Common myeloid progenitor, CD34-positive (primary cell): ENCODE measurements at regions not wholly inside any gene's neighbourhood (a gene's known extent, or its start where the extent isn't known, plus 50 kb on each side); places are given as distances from the start of the nearest gene placed in this dataset.

Experiments used
- CTCF ChIA-PET: fragments of 350-600 bp; sonication (Branson Sonifier 250); formaldehyde crosslinking; loops from one replicate; lab custom pipeline; 2021; ENCODE audit warnings: antibody characterized with exemption; lab: Charles Lee
- POLR2A ChIA-PET: fragments of 350-600 bp; sonication (Branson Sonifier 250); formaldehyde crosslinking; loops from one replicate; lab custom pipeline; 2021; ENCODE audit warnings: antibody characterized with exemption; lab: Charles Lee
- DNase-seq, 3 donors: peaks; one replicate each; pipeline versions ENCODE4 v3.0.0 to v3.0.0-alpha.2; 2013
- H3K27ac ChIP-seq, 2 experiments: 1 replicate in 1 of 2; 2 replicates in 1 of 2; pipeline ENCODE4 v1.7.0; 2013; ENCODE audit warnings: inconsistent platforms in 2 of 2, low read length in 2 of 2, mild to moderate bottlenecking in 2 of 2, low read depth in 1 of 2, moderate library complexity in 1 of 2; ENCODE audit not compliant: severe bottlenecking in 2 of 2, insufficient read depth in 1 of 2, poor library complexity in 1 of 2
- H3K27me3 ChIP-seq, 5 experiments: replicated peaks in 2 of 5; 1 replicate in 3 of 5; 2 replicates in 2 of 5; pipeline versions ENCODE4 v1.6.1 to v1.7.0; 2013; ENCODE audit warnings: low read length in 4 of 5, mild to moderate bottlenecking in 2 of 5, moderate library complexity in 2 of 5, inconsistent platforms in 1 of 5; ENCODE audit not compliant: insufficient read depth in 5 of 5, control insufficient read depth in 4 of 5
- H3K36me3 ChIP-seq, 4 experiments: 1 replicate in 2 of 4; 2 replicates in 2 of 4; pipeline versions ENCODE4 v1.6.1 to v1.7.0; 2013; ENCODE audit warnings: low read length in 3 of 4, control low read depth in 1 of 4, mild to moderate bottlenecking in 1 of 4; ENCODE audit not compliant: control insufficient read depth in 4 of 4, insufficient read depth in 4 of 4
- H3K4me1 ChIP-seq, 4 experiments: 1 replicate in 3 of 4; 2 replicates in 1 of 4; pipeline versions ENCODE4 v1.6.1 to v1.7.1; 2013; ENCODE audit warnings: low read length in 3 of 4, mild to moderate bottlenecking in 3 of 4, control low read depth in 1 of 4, inconsistent platforms in 1 of 4, moderate library complexity in 1 of 4; ENCODE audit not compliant: control insufficient read depth in 4 of 4, insufficient read depth in 4 of 4; ENCODE audit errors: control extremely low read depth in 1 of 4
- H3K4me3 ChIP-seq, 7 experiments: 1 replicate in 4 of 7; 2 replicates in 3 of 7; pipeline versions ENCODE4 v1.5.1 to v1.7.0; 2013; ENCODE audit warnings: mild to moderate bottlenecking in 7 of 7, low read length in 6 of 7, moderate library complexity in 6 of 7, inconsistent platforms in 2 of 7, low read depth in 2 of 7, control low read depth in 1 of 7; ENCODE audit not compliant: insufficient read depth in 4 of 7, control insufficient read depth in 1 of 7; ENCODE audit errors: extremely low read depth in 1 of 7
- H3K9me3 ChIP-seq, 5 experiments: 1 replicate in 4 of 5; 2 replicates in 1 of 5; pipeline versions ENCODE4 v1.6.1 to v1.7.1; 2013; ENCODE audit warnings: low read length in 4 of 5, mild to moderate bottlenecking in 2 of 5, inconsistent platforms in 1 of 5, low read depth in 1 of 5, moderate library complexity in 1 of 5; ENCODE audit not compliant: control insufficient read depth in 4 of 5, insufficient read depth in 2 of 5; ENCODE audit errors: control extremely low read depth in 1 of 5
- WGBS: methylation state at CpG from one replicate; pipeline ENCODE4 v1.1.5; 2013; ENCODE audit not compliant: insufficient coverage; 5-methylcytosine and 5-hydroxymethylcytosine counted together

GRCh38 chr5:166709691-166710090 lies 1581.8 kb upstream of the WWC1 start:
- no peaks in the 10 kb centered on the region for H3K36me3 ChIP-seq
- H3K4me3 ChIP-seq: no peak overlapping the region
- H3K9me3 ChIP-seq: peaks cover 0 to 2% (median 0%) of the 10 kb centered on the region in 5 experiments
- H3K4me1 ChIP-seq: no peaks in the 10 kb centered on the region
- WGBS: 100% methylated on average over 1 of the region's 1 CpG
- ChIA-PET CTCF (no interaction called here), POLR2A (no interaction called here)
- H3K27ac ChIP-seq: no peak overlapping the region
- H3K27me3 ChIP-seq: no peaks in the 10 kb centered on the region
- no peak for DNase-seq

GRCh38 chr5:166710271-166710670 lies 1581.2 kb upstream of the WWC1 start:
- Histone ChIP-seq H3K4me1 (no peaks in the 10 kb centered on the region), H3K4me3 (no peak overlapping the region), H3K27ac (no peak overlapping the region), H3K27me3 (no peaks in the 10 kb centered on the region), H3K36me3 (no peaks in the 10 kb centered on the region), H3K9me3 (peaks cover 0 to 2% (median 0%) of the 10 kb centered on the region in 5 experiments)
- POLR2A ChIA-PET: no interaction called here
- no peak for DNase-seq
- CTCF ChIA-PET: no interaction called here
- WGBS: 100% methylated on average over 1 of the region's 2 CpGs

GRCh38 chr5:166712447-166713185 lies 1578.8 kb upstream of the WWC1 start:
- ChIA-PET CTCF (no interaction called here), POLR2A (no interaction called here)
- H3K27me3 ChIP-seq: no peaks in the 10 kb centered on the region
- H3K36me3 ChIP-seq: no peaks in the 10 kb centered on the region
- no peak overlapping the region for H3K27ac ChIP-seq
- peaks cover 0 to 2% (median 0%) of the 10 kb centered on the region in 5 experiments for H3K9me3 ChIP-seq
- WGBS: no CpG with 5 or more reads among the region's 1 CpG
- DNase-seq: no peak
- no peak overlapping the region for H3K4me3 ChIP-seq
- no peaks in the 10 kb centered on the region for H3K4me1 ChIP-seq

GRCh38 chr5:166713295-166713694 lies 1578.2 kb upstream of the WWC1 start:
- Histone ChIP-seq H3K36me3 (no peaks in the 10 kb centered on the region), H3K4me3 (no peak overlapping the region), H3K4me1 (no peaks in the 10 kb centered on the region), H3K27ac (no peak overlapping the region), H3K9me3 (peaks cover 0 to 2% (median 0%) of the 10 kb centered on the region in 5 experiments), H3K27me3 (no peaks in the 10 kb centered on the region)
- 79% methylated on average over 5 of the region's 8 CpGs for WGBS
- no peak for DNase-seq
- POLR2A ChIA-PET: no interaction called here
- CTCF ChIA-PET: no interaction called here

GRCh38 chr5:166716856-166717492 lies 1574.5 kb upstream of the WWC1 start:
- Histone ChIP-seq H3K36me3 (no peaks in the 10 kb centered on the region), H3K27ac (no peak overlapping the region), H3K4me3 (no peak overlapping the region), H3K4me1 (no peaks in the 10 kb centered on the region), H3K27me3 (no peaks in the 10 kb centered on the region), H3K9me3 (peaks cover 0 to 2% (median 0%) of the 10 kb centered on the region in 5 experiments)
- CTCF ChIA-PET: no interaction called here
- DNase-seq: no peak
- POLR2A ChIA-PET: no interaction called here
- 90% methylated on average over 4 of the region's 6 CpGs for WGBS

- DNase-seq: no peak
- Histone ChIP-seq H3K4me1 (no peaks in the 10 kb centered on the region), H3K27ac (no peak overlapping the region), H3K27me3 (no peaks in the 10 kb centered on the region), H3K36me3 (no peaks in the 10 kb centered on the region), H3K9me3 (no peaks in the 10 kb centered on the region), H3K4me3 (no peak overlapping the region)
- no CpG with 5 or more reads among the region's 2 CpGs for WGBS
- ChIA-PET CTCF (no interaction called here), POLR2A (no interaction called here)
Observed at GRCh38 chr5:166719991-166720390, 1571.5 kb upstream of the WWC1 start.

- Histone ChIP-seq H3K36me3 (no peaks in the 10 kb centered on the region), H3K27me3 (no peaks in the 10 kb centered on the region), H3K4me1 (no peaks in the 10 kb centered on the region), H3K9me3 (no peaks in the 10 kb centered on the region), H3K27ac (no peak overlapping the region), H3K4me3 (no peak overlapping the region)
- CTCF ChIA-PET: no interaction called here
- WGBS: 100% methylated on average over 2 of the region's 2 CpGs
- no peak for DNase-seq
- POLR2A ChIA-PET: no interaction called here
Observed at GRCh38 chr5:166722939-166723338, 1568.5 kb upstream of the WWC1 start.
